PC-9 (cell line): ENCODE measurements at regions not wholly inside any gene's neighbourhood (a gene's known extent, or its start where the extent isn't known, plus 50 kb on each side); places are given as distances from the start of the nearest gene placed in this dataset.

Source experiments
- CTCF ChIP-seq: fragments of 200-600 bp; sonication (generic); conservative IDR thresholded peaks from 2 replicates; pipeline ENCODE4 v1.6.1; 2017; ENCODE audit warnings: mixed run types, antibody characterized with exemption, mild to moderate bottlenecking, moderate library complexity
- EZH2 ChIP-seq: fragments of 200-600 bp; sonication (generic); IDR thresholded peaks from 2 replicates; pipeline ENCODE4 v1.8.0; 2017; ENCODE audit warnings: antibody characterized with exemption, low read depth

- TF ChIP-seq CTCF: no peak
- TF ChIP-seq EZH2: no peak
These were observed 1259.8 kb downstream of the PCDH7 start for GRCh38 chr4:31979988-31980387.
